ENCODE measurements at regions not wholly inside any gene's neighbourhood (a gene's known extent, or its start where the extent isn't known, plus 50 kb on each side); places are given as distances from the start of the nearest gene placed in this dataset.

- no peak for DNase-seq
- Mint-ChIP-seq H3K36me3 (ENCODE audit: low read depth) (no peaks in the 10 kb centered on the region), H3K27ac (no peak overlapping the region), H3K4me1 (no peaks in the 10 kb centered on the region), H3K4me3 (no peak overlapping the region), H3K27me3 (no peaks in the 10 kb centered on the region), H3K9me3 (no peaks in the 10 kb centered on the region)
- TF ChIP-seq CTCF (IDR thresholded peaks at IDR 0.05), result no peak
- POLR2A ChIA-PET, result no interaction called here
- ATAC-seq (ENCODE audit: low read depth), result no peak
- CTCF ChIA-PET, result no interaction called here
- intact Hi-C loops (cut with micrococcal nuclease), result no loop called here
Measured at GRCh38 chr1:103248417-103249102, 140.2 kb upstream of the COL11A1 start.

GRCh38 chr1:103247517-103247916 is 139.2 kb upstream of the COL11A1 start:
- DNase-seq (no peak), ATAC-seq (ENCODE audit: low read depth) (no peak)
- H3K27me3 Mint-ChIP-seq, result no peaks in the 10 kb centered on the region
- no peak overlapping the region for H3K4me3 Mint-ChIP-seq
- intact Hi-C loops (cut with micrococcal nuclease), result no loop called here
- no peaks in the 10 kb centered on the region for H3K4me1 Mint-ChIP-seq
- H3K36me3 Mint-ChIP-seq (ENCODE audit: low read depth), result no peaks in the 10 kb centered on the region
- no peaks in the 10 kb centered on the region for H3K9me3 Mint-ChIP-seq
- H3K27ac Mint-ChIP-seq, result no peak overlapping the region
- CTCF ChIA-PET, result no interaction called here
- POLR2A ChIA-PET, result no interaction called here
- no peak for TF ChIP-seq CTCF (IDR thresholded peaks at IDR 0.05)

GRCh38 chr1:103243481-103243880 is 135.2 kb upstream of the COL11A1 start:
- ChIA-PET CTCF (no interaction called here), POLR2A (no interaction called here)
- Mint-ChIP-seq H3K36me3 (ENCODE audit: low read depth) (no peaks in the 10 kb centered on the region), H3K27me3 (no peaks in the 10 kb centered on the region), H3K9me3 (peaks cover 3% of the 10 kb centered on the region), H3K27ac (no peak overlapping the region), H3K4me1 (no peaks in the 10 kb centered on the region), H3K4me3 (no peak overlapping the region)
- no peak for TF ChIP-seq CTCF (IDR thresholded peaks at IDR 0.05)
- intact Hi-C loops (cut with micrococcal nuclease), result no loop called here
- DNase-seq (no peak), ATAC-seq (ENCODE audit: low read depth) (no peak)

- intact Hi-C loops (cut with micrococcal nuclease), result no loop called here
- no peak overlapping the region for H3K4me3 Mint-ChIP-seq
- no peaks in the 10 kb centered on the region for H3K27me3 Mint-ChIP-seq
- no peaks in the 10 kb centered on the region for H3K36me3 Mint-ChIP-seq (ENCODE audit: low read depth)
- no peak for ATAC-seq (ENCODE audit: low read depth)
- no peak for DNase-seq
- peaks cover 3% of the 10 kb centered on the region for H3K9me3 Mint-ChIP-seq
- ChIA-PET CTCF (no interaction called here), POLR2A (no interaction called here)
- no peak for TF ChIP-seq CTCF (IDR thresholded peaks at IDR 0.05)
- no peak overlapping the region for H3K27ac Mint-ChIP-seq
- H3K4me1 Mint-ChIP-seq, result no peaks in the 10 kb centered on the region
Measured at GRCh38 chr1:103239034-103239433, 130.7 kb upstream of the COL11A1 start.

- Mint-ChIP-seq H3K4me3 (no peak overlapping the region), H3K9me3 (peaks cover 3% of the 10 kb centered on the region), H3K36me3 (ENCODE audit: low read depth) (no peaks in the 10 kb centered on the region), H3K4me1 (no peaks in the 10 kb centered on the region), H3K27ac (no peak overlapping the region), H3K27me3 (no peaks in the 10 kb centered on the region)
- DNase-seq (no peak), ATAC-seq (ENCODE audit: low read depth) (no peak)
- intact Hi-C loops (cut with micrococcal nuclease), result no loop called here
- TF ChIP-seq CTCF (IDR thresholded peaks at IDR 0.05), result no peak
- POLR2A ChIA-PET, result no interaction called here
- CTCF ChIA-PET, result no interaction called here
Measured at GRCh38 chr1:103230061-103230460, 121.7 kb upstream of the COL11A1 start.

Data from activated B cell treated with CpG ODN at 0.5 μM for 24 hours (primary cell).